Progenitor cell of endocrine pancreas (in vitro differentiated cells): ENCODE measurements at regions not wholly inside any gene's neighbourhood (a gene's known extent, or its start where the extent isn't known, plus 50 kb on each side); places are given as distances from the start of the nearest gene placed in this dataset.

ENCODE experiments used
- DNase-seq: peaks from one replicate; pipeline ENCODE4 v3.0.0; 2021; ENCODE audit warnings: low spot score; ENCODE audit not compliant: unreplicated experiment
- H3K27ac Mint-ChIP-seq: 2 replicates; pipeline ENCODE4 v1.8.0; 2021; ENCODE audit warnings: mild to moderate bottlenecking, moderate library complexity, mixed read lengths
- H3K27me3 Mint-ChIP-seq: 2 replicates; pipeline ENCODE4 v1.8.0; 2021; ENCODE audit warnings: mixed read lengths
- H3K36me3 Mint-ChIP-seq: 2 replicates; pipeline ENCODE4 v1.8.0; 2022; ENCODE audit warnings: mixed read lengths; ENCODE audit not compliant: insufficient read depth
- H3K4me1 Mint-ChIP-seq: 2 replicates; pipeline ENCODE4 v1.8.0; 2021; ENCODE audit warnings: low read depth, mixed read lengths
- H3K4me3 Mint-ChIP-seq: 2 replicates; pipeline ENCODE4 v1.8.0; 2021; ENCODE audit warnings: low read depth, mild to moderate bottlenecking, moderate library complexity, mixed read lengths
- H3K9me3 Mint-ChIP-seq: 2 replicates; pipeline ENCODE4 v1.8.0; 2021; ENCODE audit warnings: low read depth, mixed read lengths
- CTCF ChIP-seq: fragments of 200-600 bp; sonication (generic); IDR thresholded peaks from one replicate; pipeline ENCODE4 v1.5.0; 2021; ENCODE audit warnings: antibody characterized with exemption, mild to moderate bottlenecking; ENCODE audit not compliant: unreplicated experiment

GRCh38 chr18:30469091-30469490 is 573.5 kb downstream of the DSC3 start:
- Mint-ChIP-seq H3K4me1 (peaks cover 2% of the 10 kb centered on the region), H3K27ac (no peak overlapping the region), H3K4me3 (no peak overlapping the region), H3K36me3 (no peaks in the 10 kb centered on the region), H3K27me3 (no peaks in the 10 kb centered on the region), H3K9me3 (no peaks in the 10 kb centered on the region)
- TF ChIP-seq CTCF: no peak
- DNase-seq: no peak

DNA sequence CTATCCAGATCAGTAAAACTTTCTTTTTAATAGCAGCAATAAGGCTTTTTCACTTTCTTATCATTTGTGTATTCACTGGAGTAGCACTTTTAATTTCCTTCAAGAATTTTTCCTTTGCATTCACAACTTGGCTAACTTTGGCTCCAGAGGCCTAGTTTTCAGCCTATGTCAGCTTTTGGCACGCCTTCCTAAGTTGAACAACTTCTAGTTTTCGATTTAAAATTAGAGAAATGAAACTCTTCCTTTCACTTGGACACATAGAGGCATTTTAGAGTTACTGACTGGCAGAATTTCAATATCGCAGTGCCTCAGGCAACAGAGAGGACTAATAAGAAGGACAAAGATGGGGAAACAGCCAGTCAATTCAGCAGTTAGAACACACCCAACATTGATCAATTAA is 577.4 kb downstream of the DSC3 start:
- no peaks in the 10 kb centered on the region for H3K36me3 Mint-ChIP-seq
- H3K27ac Mint-ChIP-seq: no peak overlapping the region
- no peak for DNase-seq
- no peak overlapping the region for H3K4me3 Mint-ChIP-seq
- no peaks in the 10 kb centered on the region for H3K27me3 Mint-ChIP-seq
- H3K9me3 Mint-ChIP-seq: no peaks in the 10 kb centered on the region
- peaks cover 2% of the 10 kb centered on the region for H3K4me1 Mint-ChIP-seq
- TF ChIP-seq CTCF: no peak

DNA sequence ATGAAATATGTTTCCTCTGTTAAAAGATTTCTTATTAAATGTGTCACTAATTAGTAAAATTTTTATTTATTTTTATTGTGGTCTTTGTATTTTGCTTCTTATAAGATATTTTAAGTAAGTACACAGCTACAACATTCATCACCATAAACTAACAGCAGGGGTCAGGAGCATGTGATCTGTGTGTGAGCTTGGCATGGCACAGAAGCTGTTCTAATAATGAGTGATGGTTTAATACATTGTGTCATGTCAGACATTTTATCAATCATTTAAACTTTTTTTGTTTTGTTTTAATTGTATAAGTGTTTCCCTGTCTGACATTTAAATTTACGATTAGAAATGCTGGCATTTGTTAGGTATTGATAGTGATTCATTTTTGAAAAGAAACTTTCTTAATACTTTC is 585.4 kb downstream of the DSC3 start:
- no peak for TF ChIP-seq CTCF

DNA sequence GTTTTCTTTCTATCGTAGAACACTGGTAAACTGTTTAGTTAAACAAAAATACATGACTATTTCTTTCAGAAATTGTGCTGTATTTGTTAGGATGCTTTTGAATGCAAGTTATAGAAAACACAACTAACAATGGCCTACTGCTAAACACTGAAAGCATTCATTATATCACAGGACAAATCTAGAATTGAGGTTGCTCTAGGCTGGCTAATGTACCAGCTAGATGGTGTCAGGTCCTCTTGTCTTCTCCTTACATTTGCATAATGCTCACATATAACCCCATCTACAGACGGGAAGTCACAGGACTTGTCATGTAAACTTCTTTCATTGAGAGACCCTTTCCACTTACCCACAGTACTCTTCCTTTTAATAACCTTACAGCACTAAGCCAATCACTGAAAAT is 586.8 kb downstream of the DSC3 start:
- Mint-ChIP-seq H3K27me3 (no peaks in the 10 kb centered on the region), H3K4me1 (no peaks in the 10 kb centered on the region), H3K9me3 (no peaks in the 10 kb centered on the region), H3K36me3 (no peaks in the 10 kb centered on the region), H3K27ac (no peak overlapping the region), H3K4me3 (no peak overlapping the region)
- DNase-seq: no peak
- no peak for TF ChIP-seq CTCF

More for the DNA sequence above, 585.4 kb downstream of the DSC3 start:
- Mint-ChIP-seq H3K4me1 (no peaks in the 10 kb centered on the region), H3K36me3 (no peaks in the 10 kb centered on the region), H3K27ac (no peak overlapping the region), H3K27me3 (no peaks in the 10 kb centered on the region), H3K9me3 (no peaks in the 10 kb centered on the region), H3K4me3 (no peak overlapping the region)
- no peak for DNase-seq

DNA sequence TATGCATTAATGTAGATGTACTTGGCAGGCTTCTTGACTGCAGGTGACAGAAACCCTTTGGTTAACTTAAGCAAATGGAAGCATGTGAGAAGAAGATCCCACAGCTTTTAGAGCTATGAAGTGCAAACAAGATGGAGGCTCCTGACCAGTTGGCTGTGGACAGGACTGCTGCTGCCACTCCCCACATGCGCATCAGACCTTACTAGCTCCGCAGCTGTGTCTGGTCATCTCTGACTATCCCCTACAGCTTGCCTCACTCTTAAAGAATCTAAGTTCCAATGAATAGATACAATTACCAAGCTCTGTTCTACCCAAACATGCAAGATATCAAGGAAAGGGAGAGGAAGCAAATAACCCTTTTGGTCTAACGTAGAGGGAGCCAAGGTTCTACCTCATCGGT is 587.6 kb downstream of the DSC3 start:
- Mint-ChIP-seq H3K27ac (no peak overlapping the region), H3K27me3 (no peaks in the 10 kb centered on the region)
- TF ChIP-seq CTCF: no peak

More for the DNA sequence above, 587.6 kb downstream of the DSC3 start:
- DNase-seq: no peak
- no peaks in the 10 kb centered on the region for H3K4me1 Mint-ChIP-seq
- no peaks in the 10 kb centered on the region for H3K9me3 Mint-ChIP-seq
- H3K36me3 Mint-ChIP-seq: no peaks in the 10 kb centered on the region
- H3K4me3 Mint-ChIP-seq: no peak overlapping the region
